ENCODE measurements at regions not wholly inside any gene's neighbourhood (a gene's known extent, or its start where the extent isn't known, plus 50 kb on each side); places are given as distances from the start of the nearest gene placed in this dataset.

DNA sequence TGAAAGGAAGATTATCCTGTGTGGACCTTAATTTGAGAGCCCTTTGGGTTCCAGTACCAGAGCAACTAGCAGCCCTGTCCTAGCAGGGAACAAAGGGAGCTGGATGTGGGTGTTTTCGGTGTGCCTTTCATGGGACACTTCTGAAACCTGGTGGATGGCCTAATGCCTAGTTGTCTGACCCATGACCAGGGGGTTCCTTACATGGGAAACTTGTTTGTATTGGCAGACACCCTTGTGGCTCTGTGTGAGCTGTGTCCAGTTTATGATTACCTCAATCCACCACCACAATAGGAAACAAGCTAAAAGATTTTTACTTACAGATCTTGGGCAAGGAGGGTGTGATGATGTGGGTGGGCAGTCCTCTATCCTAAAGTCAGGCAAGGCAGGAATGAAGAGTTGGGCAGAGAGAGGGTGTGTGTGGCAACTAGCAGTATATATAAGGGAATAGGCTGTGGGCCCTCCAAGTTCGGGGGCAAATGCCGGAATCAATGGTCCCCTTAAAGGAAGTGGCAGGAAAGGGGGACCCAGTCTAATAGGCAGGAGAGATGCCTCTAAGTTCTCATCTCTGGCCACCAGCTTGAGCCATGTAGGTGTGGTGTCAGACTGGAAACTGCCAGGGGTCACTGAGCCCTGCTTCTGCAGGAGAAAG, 264.6 kb downstream of the QKI start:
- H3K36me3 ChIP-seq (replicated peaks), result no peaks in the 10 kb centered on the region
- no peak overlapping the region for H3K27ac ChIP-seq
- in situ Hi-C loops (cut with HindIII; ENCODE audit: low pct_ligation_motif_present, low sequenced_read_pairs), result no loop called here
- DNase-seq, result no peak
- no peak overlapping the region for H3K4me3 ChIP-seq (ENCODE audit: low read depth, low read length)
- no peaks in the 10 kb centered on the region for H3K27me3 ChIP-seq (replicated peaks)
- TF ChIP-seq, protein P1, sequence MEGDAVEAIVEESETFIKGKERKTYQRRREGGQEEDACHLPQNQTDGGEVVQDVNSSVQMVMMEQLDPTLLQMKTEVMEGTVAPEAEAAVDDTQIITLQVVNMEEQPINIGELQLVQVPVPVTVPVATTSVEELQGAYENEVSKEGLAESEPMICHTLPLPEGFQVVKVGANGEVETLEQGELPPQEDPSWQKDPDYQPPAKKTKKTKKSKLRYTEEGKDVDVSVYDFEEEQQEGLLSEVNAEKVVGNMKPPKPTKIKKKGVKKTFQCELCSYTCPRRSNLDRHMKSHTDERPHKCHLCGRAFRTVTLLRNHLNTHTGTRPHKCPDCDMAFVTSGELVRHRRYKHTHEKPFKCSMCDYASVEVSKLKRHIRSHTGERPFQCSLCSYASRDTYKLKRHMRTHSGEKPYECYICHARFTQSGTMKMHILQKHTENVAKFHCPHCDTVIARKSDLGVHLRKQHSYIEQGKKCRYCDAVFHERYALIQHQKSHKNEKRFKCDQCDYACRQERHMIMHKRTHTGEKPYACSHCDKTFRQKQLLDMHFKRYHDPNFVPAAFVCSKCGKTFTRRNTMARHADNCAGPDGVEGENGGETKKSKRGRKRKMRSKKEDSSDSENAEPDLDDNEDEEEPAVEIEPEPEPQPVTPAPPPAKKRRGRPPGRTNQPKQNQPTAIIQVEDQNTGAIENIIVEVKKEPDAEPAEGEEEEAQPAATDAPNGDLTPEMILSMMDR (IDR thresholded peaks at IDR 0.05; ENCODE audit: low read depth, low read length, missing control alignments), result no peak

DNA sequence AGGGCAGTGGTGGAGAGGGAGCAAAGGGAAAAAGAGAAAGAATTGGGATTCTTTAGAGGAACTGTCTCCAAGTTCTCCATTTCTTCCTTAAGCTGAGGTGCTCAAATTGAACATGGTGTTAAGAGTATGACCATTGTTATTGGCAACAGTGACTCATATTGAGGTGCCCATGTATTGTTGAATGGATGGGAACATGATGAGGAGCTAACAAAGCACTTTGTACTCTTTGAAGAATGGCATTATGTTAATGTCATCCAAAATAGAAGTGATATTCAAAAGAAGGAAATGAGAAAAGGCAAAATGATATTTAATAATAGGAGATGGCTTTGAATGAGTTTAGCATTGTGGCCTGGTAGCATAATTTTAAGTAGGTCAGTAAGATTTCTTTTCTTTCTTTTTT, 261.1 kb downstream of the QKI start:
- no peaks in the 10 kb centered on the region for H3K36me3 ChIP-seq (replicated peaks)
- TF ChIP-seq, protein P1 (IDR thresholded peaks at IDR 0.05; ENCODE audit: low read depth, low read length, missing control alignments), result no peak
- no peak overlapping the region for H3K27ac ChIP-seq
- H3K27me3 ChIP-seq (replicated peaks), result no peaks in the 10 kb centered on the region
- no peak for DNase-seq
- in situ Hi-C loops (cut with HindIII; ENCODE audit: low pct_ligation_motif_present, low sequenced_read_pairs), result no loop called here
- no peak overlapping the region for H3K4me3 ChIP-seq (ENCODE audit: low read depth, low read length)

DNA sequence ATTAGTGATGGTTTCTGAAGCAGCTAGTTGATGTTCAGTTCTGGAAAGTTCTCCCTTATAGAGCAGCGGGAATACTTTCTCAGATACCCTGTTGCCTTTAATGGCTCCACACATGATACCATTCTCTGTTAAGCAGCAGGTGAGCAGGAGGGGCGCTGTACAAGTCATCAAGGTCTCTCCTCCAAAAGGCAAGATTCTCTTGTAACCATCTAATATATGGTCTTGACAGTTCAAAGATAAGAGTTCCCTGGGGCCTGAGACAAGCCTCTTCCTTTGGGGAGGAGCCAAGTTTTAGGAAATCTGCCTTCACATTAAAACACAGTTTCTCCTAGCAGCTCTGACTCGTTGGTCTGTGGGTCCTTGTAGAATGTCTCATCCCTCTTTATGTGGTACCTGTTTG, 258.2 kb downstream of the QKI start:
- no peak for DNase-seq
- Histone ChIP-seq H3K27ac (no peak overlapping the region), H3K36me3 (replicated peaks) (no peaks in the 10 kb centered on the region), H3K27me3 (replicated peaks) (no peaks in the 10 kb centered on the region), H3K4me3 (ENCODE audit: low read depth, low read length) (no peak overlapping the region)
- in situ Hi-C loops (cut with HindIII; ENCODE audit: low pct_ligation_motif_present, low sequenced_read_pairs), result no loop called here
- TF ChIP-seq, protein P1 (IDR thresholded peaks at IDR 0.05; ENCODE audit: low read depth, low read length, missing control alignments), result no peak

DNA sequence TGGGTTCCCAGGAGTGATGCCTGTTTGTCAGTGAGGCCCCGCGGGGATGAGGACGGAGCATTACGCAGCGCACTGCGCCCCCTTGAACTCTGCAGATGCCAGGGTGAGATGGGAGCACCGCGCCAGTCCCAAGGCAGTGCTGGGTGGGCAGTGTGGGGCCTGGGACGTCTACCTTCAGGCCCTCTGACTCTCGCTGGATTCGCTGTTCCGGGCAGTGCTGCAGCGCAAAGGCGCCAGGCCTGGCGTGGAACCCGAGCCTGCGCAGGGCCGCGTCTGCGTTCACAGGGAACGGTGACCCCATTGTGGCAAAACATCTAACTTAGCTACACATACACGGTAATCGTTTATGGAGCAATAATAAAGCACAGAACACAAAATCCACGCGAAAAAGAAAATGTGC, 257.3 kb downstream of the QKI start:
- Histone ChIP-seq H3K36me3 (replicated peaks) (no peaks in the 10 kb centered on the region), H3K27ac (no peak overlapping the region), H3K4me3 (ENCODE audit: low read depth, low read length) (no peak overlapping the region), H3K27me3 (replicated peaks) (no peaks in the 10 kb centered on the region)
- DNase-seq, result no peak
- TF ChIP-seq, protein P1 (IDR thresholded peaks at IDR 0.05; ENCODE audit: low read depth, low read length, missing control alignments), result no peak
- in situ Hi-C loops (cut with HindIII; ENCODE audit: low pct_ligation_motif_present, low sequenced_read_pairs), result no loop called here

DNA sequence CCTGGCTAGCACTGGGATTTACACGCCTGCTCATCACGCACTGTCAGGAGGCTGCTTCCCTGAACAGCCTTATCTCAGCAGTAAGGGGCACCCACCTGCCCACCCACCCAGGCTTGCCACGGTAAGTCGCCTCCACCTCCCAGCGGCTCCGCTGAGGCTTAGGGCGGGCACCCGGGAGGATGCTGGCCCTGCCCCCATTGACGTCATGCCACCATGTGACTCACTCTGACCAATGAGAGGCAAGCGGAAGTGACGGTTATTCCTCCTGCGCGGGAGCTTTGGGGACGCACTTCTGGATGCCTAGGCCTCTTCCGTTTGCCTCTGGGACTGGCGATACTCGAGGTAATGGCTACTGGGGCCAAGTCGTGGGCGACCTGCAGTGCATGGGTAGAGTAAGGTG, 256.8 kb downstream of the QKI start:
- no peaks in the 10 kb centered on the region for H3K27me3 ChIP-seq (replicated peaks)
- in situ Hi-C loops (cut with HindIII; ENCODE audit: low pct_ligation_motif_present, low sequenced_read_pairs), result no loop called here
- no peak overlapping the region for H3K4me3 ChIP-seq (ENCODE audit: low read depth, low read length)
- no peaks in the 10 kb centered on the region for H3K36me3 ChIP-seq (replicated peaks)
- DNase-seq, result no peak
- H3K27ac ChIP-seq, result no peak overlapping the region
- TF ChIP-seq, protein P1 (IDR thresholded peaks at IDR 0.05; ENCODE audit: low read depth, low read length, missing control alignments), result no peak

DNA sequence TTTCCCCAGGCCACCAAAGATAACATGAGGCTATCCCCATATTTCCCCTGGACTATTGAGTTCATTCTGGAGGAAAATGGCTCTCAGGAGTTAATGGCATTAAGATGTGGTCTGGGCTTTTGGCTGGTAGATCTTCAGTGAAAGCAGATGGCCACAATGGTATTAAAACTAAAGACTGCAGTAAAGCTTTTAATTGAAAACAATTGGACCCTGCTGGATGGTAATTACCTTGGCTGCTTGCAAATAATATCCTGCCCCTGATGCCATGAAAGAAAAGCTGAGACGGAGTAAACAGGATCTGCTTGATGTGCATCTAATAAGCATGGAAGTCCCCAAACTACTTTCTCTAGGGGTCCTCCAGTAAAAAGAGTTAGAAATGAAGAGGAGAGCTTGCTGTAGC, 255.8 kb downstream of the QKI start:
- no peak for DNase-seq
- no peaks in the 10 kb centered on the region for H3K36me3 ChIP-seq (replicated peaks)
- TF ChIP-seq, protein P1 (IDR thresholded peaks at IDR 0.05; ENCODE audit: low read depth, low read length, missing control alignments), result no peak
- H3K27ac ChIP-seq, result no peak overlapping the region
- in situ Hi-C loops (cut with HindIII; ENCODE audit: low pct_ligation_motif_present, low sequenced_read_pairs), result no loop called here
- no peaks in the 10 kb centered on the region for H3K27me3 ChIP-seq (replicated peaks)
- no peak overlapping the region for H3K4me3 ChIP-seq (ENCODE audit: low read depth, low read length)

Measured in brain microvascular endothelial cell (primary cell).